BE2C (cell line): ENCODE measurements at regions not wholly inside any gene's neighbourhood (a gene's known extent, or its start where the extent isn't known, plus 50 kb on each side); places are given as distances from the start of the nearest gene placed in this dataset.

Source experiments
- DNase-seq: peaks from one replicate; pipeline ENCODE4 v3.0.0-alpha.2; 2020
- H3K27me3 ChIP-seq: fragments of 250-450 bp; sonication (Bioruptor Pico); 2 replicates; pipeline ENCODE4 v1.5.1; 2020; ENCODE audit warnings: mild to moderate bottlenecking
- H3K36me3 ChIP-seq: fragments of 250-450 bp; sonication (Bioruptor Pico); 2 replicates; pipeline ENCODE4 v1.5.1; 2020; ENCODE audit warnings: mild to moderate bottlenecking
- H3K4me1 ChIP-seq: fragments of 250-450 bp; sonication (Bioruptor Pico); 2 replicates; pipeline ENCODE4 v1.5.1; 2020
- H3K4me3 ChIP-seq: 2 replicates; pipeline ENCODE4 v1.5.1; 2011; ENCODE audit warnings: low read depth, low read length
- H3K9me3 ChIP-seq: fragments of 250-450 bp; sonication (Bioruptor Pico); 2 replicates; pipeline ENCODE4 v1.5.1; 2020
- CTCF ChIP-seq: IDR thresholded peaks from 2 replicates; pipeline ENCODE4 v1.5.1; 2012; ENCODE audit warnings: mild to moderate bottlenecking, low read depth, low read length

GRCh38 chr5:29402270-29402669 lies 1791.2 kb upstream of the CDH6 start:
- no peak for TF ChIP-seq CTCF
- Histone ChIP-seq H3K4me3 (no peak overlapping the region), H3K9me3 (no peaks in the 10 kb centered on the region), H3K4me1 (no peaks in the 10 kb centered on the region), H3K27me3 (no peaks in the 10 kb centered on the region), H3K36me3 (no peaks in the 10 kb centered on the region)
- no peak for DNase-seq

GRCh38 chr5:29389993-29390392 lies 1803.5 kb upstream of the CDH6 start:
- Histone ChIP-seq H3K9me3 (no peaks in the 10 kb centered on the region), H3K36me3 (no peaks in the 10 kb centered on the region), H3K4me1 (no peaks in the 10 kb centered on the region), H3K27me3 (no peaks in the 10 kb centered on the region), H3K4me3 (no peak overlapping the region)
- no peak for TF ChIP-seq CTCF
- no peak for DNase-seq

GRCh38 chr5:29387384-29387783 lies 1806.1 kb upstream of the CDH6 start:
- H3K4me1 ChIP-seq, result no peaks in the 10 kb centered on the region
- H3K9me3 ChIP-seq, result no peaks in the 10 kb centered on the region; the same call in 1 of the 2 replicates
- H3K4me3 ChIP-seq, result no peak overlapping the region
- DNase-seq, result no peak
- H3K27me3 ChIP-seq, result no peaks in the 10 kb centered on the region
- H3K36me3 ChIP-seq, result no peaks in the 10 kb centered on the region
- TF ChIP-seq CTCF, result no peak

- no peaks in the 10 kb centered on the region for H3K36me3 ChIP-seq
- DNase-seq, result no peak
- TF ChIP-seq CTCF, result no peak
- H3K4me1 ChIP-seq, result no peaks in the 10 kb centered on the region
- H3K9me3 ChIP-seq, result no peaks in the 10 kb centered on the region; the same call in 1 of the 2 replicates
- H3K4me3 ChIP-seq, result no peak overlapping the region
- no peaks in the 10 kb centered on the region for H3K27me3 ChIP-seq
These were observed 1810.7 kb upstream of the CDH6 start for GRCh38 chr5:29382780-29383179.

- no peaks in the 10 kb centered on the region for H3K4me1 ChIP-seq
- DNase-seq, result no peak
- H3K4me3 ChIP-seq, result no peak overlapping the region
- H3K36me3 ChIP-seq, result no peaks in the 10 kb centered on the region
- H3K27me3 ChIP-seq, result no peaks in the 10 kb centered on the region
- no peak for TF ChIP-seq CTCF
- H3K9me3 ChIP-seq, result no peaks in the 10 kb centered on the region; the same call in 1 of the 2 replicates
These were observed 1813.5 kb upstream of the CDH6 start for GRCh38 chr5:29380029-29380428.

- Histone ChIP-seq H3K36me3 (no peaks in the 10 kb centered on the region), H3K27me3 (no peaks in the 10 kb centered on the region), H3K4me1 (no peaks in the 10 kb centered on the region), H3K9me3 (no peaks in the 10 kb centered on the region; the same call in 1 of the 2 replicates), H3K4me3 (no peak overlapping the region)
- DNase-seq, result no peak
- no peak for TF ChIP-seq CTCF
These were observed 1813.9 kb upstream of the CDH6 start for GRCh38 chr5:29379619-29380018.
